C4-2B (cell line): ENCODE measurements at regions not wholly inside any gene's neighbourhood (a gene's known extent, or its start where the extent isn't known, plus 50 kb on each side); places are given as distances from the start of the nearest gene placed in this dataset.

Experiments
- ZFX ChIP-seq: fragments of 450-650 bp; IDR thresholded peaks from 2 replicates; pipeline ENCODE4 v1.6.1; 2017
- TF ChIP-seq, protein P1 (sequence below): fragments of 450-650 bp; conservative IDR thresholded peaks from 2 replicates; pipeline ENCODE4 v1.5.1; 2017; ENCODE audit warnings: mild to moderate bottlenecking

DNA sequence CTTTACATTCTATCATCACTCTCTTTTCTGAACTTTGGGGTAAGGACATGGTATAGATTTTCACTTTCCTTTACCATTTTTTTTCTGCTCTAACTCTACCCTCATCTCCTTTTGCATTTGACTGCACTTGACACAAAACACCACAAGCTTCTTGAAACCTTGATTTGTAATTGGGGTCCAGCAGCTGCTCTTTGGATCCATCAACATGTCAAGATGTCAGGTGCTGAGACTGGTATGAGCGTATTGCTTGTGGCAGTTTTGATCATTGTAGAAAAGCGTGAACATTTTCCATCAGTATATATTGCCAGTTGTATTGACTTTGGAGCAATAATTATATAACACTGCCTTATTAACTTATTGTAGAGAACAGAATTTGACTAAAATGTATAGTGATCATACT, 838.6 kb downstream of the TRHDE start:
- TF ChIP-seq ZFX: no peak
- TF ChIP-seq, protein P1, sequence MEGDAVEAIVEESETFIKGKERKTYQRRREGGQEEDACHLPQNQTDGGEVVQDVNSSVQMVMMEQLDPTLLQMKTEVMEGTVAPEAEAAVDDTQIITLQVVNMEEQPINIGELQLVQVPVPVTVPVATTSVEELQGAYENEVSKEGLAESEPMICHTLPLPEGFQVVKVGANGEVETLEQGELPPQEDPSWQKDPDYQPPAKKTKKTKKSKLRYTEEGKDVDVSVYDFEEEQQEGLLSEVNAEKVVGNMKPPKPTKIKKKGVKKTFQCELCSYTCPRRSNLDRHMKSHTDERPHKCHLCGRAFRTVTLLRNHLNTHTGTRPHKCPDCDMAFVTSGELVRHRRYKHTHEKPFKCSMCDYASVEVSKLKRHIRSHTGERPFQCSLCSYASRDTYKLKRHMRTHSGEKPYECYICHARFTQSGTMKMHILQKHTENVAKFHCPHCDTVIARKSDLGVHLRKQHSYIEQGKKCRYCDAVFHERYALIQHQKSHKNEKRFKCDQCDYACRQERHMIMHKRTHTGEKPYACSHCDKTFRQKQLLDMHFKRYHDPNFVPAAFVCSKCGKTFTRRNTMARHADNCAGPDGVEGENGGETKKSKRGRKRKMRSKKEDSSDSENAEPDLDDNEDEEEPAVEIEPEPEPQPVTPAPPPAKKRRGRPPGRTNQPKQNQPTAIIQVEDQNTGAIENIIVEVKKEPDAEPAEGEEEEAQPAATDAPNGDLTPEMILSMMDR: no peak
